ENCODE measurements at regions not wholly inside any gene's neighbourhood (a gene's known extent, or its start where the extent isn't known, plus 50 kb on each side); places are given as distances from the start of the nearest gene placed in this dataset.

DNA sequence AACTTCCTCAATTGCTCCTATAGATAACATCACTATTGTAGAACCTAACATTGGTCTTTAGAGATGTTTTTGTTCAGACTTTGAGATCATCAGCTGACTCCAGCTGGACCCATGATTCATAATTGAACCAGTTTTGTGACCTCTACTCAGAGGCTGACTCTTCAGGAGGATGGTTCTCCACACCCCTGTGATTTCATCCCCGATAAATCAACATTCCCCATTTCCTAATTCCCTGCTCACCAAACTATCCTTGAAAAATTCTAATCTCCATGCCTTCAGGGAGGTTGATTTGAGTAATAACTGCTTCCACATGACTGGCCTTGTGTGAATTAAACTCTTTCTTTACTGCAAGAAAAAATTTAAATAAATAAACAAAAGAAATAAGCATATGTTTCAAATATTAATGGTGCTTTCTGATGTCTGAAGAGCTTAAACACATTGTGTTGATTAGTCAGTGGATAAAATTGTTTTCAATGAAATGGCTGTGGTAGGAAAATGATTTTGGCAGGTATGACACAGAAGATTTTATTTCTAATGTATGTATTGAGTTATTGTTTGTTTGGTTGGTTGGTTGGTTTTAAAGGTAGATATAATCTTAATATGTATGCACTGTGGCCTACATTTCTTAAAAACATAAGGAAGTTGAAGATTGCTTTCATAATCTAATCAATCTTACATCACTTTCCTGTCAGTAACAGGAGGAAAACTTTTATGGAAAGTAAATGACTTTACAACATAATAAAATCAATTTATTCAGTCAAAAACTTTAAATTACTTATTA lies 427.9 kb upstream of the CCDC179 start:
- Histone ChIP-seq H2AFZ (ENCODE audit: low read length) (no peak overlapping the region), H3K27ac (ENCODE audit: insufficient read depth, low read length) (no peak overlapping the region)

DNA sequence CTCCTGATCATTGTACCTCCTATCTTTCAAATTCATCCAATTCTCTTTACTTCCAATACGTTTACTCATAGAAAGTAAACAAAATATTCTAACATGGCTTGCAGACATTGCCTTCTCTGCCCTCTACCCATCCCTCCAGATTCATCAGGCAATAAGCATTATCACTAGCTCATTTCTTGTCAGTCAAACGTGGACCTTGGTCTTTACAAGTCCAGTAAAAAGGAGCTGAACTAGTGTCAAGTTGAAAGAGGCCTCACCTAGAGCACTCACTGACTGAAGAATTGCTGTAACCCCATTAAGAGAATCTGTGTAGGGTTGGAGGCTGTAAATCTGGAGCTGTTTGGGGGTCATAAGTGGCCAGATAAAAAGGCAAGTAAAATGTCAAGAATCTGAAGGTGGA lies 435.0 kb upstream of the CCDC179 start:
- TF ChIP-seq, protein P1, sequence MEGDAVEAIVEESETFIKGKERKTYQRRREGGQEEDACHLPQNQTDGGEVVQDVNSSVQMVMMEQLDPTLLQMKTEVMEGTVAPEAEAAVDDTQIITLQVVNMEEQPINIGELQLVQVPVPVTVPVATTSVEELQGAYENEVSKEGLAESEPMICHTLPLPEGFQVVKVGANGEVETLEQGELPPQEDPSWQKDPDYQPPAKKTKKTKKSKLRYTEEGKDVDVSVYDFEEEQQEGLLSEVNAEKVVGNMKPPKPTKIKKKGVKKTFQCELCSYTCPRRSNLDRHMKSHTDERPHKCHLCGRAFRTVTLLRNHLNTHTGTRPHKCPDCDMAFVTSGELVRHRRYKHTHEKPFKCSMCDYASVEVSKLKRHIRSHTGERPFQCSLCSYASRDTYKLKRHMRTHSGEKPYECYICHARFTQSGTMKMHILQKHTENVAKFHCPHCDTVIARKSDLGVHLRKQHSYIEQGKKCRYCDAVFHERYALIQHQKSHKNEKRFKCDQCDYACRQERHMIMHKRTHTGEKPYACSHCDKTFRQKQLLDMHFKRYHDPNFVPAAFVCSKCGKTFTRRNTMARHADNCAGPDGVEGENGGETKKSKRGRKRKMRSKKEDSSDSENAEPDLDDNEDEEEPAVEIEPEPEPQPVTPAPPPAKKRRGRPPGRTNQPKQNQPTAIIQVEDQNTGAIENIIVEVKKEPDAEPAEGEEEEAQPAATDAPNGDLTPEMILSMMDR (conservative IDR thresholded peaks at IDR 0.05 in 1 of 2, IDR thresholded peaks at IDR 0.05 in 1 of 2; ENCODE audit: low read depth in 1 of 2, low read length in 2 of 2) = no peak
- no peak for TF ChIP-seq EZH2 (IDR thresholded peaks at IDR 0.05; ENCODE audit: low read length, missing control alignments)
- Histone ChIP-seq H3K9ac (ENCODE audit: insufficient read depth, low read length) (no peak overlapping the region), H3K27ac (ENCODE audit: insufficient read depth, low read length) (no peak overlapping the region), H3K36me3 (ENCODE audit: control insufficient read depth, insufficient read depth, low read length) (no peaks in the 10 kb centered on the region), H4K20me1 (ENCODE audit: control insufficient read depth, extremely low read depth, insufficient read depth, low read length) (no peaks in the 10 kb centered on the region), H3K4me1 (ENCODE audit: control insufficient read depth, extremely low read depth, insufficient read depth, low read length) (no peaks in the 10 kb centered on the region), H3K4me3 (replicated peaks in 1 of 4; ENCODE audit: control extremely low read depth in 1 of 4, insufficient read depth in 1 of 4, low read depth in 3 of 4, low read length in 4 of 4) (no peak overlapping the region), H3K79me2 (ENCODE audit: control insufficient read depth, insufficient read depth, low read length) (no peaks in the 10 kb centered on the region), H3K9me3 (ENCODE audit: control insufficient read depth, insufficient read depth, low read depth, low read length) (no peaks in the 10 kb centered on the region), H3K27me3 (ENCODE audit: control insufficient read depth, insufficient read depth, low read length) (no peaks in the 10 kb centered on the region), H2AFZ (ENCODE audit: low read length) (no peak overlapping the region), H3K4me2 (ENCODE audit: extremely low read depth, insufficient read depth, low read length) (no peak overlapping the region)
- no peak for DNase-seq (ENCODE audit: low read depth in 2 of 2)

More for the DNA sequence above, 427.9 kb upstream of the CCDC179 start:
- H3K27me3 ChIP-seq (ENCODE audit: control insufficient read depth, insufficient read depth, low read length) = no peaks in the 10 kb centered on the region
- H4K20me1 ChIP-seq (ENCODE audit: control insufficient read depth, extremely low read depth, insufficient read depth, low read length) = no peaks in the 10 kb centered on the region
- H3K4me1 ChIP-seq (ENCODE audit: control insufficient read depth, extremely low read depth, insufficient read depth, low read length) = no peaks in the 10 kb centered on the region
- DNase-seq (ENCODE audit: low read depth in 2 of 2) = peak; percentile 84 to 87
- H3K9me3 ChIP-seq (ENCODE audit: control insufficient read depth, insufficient read depth, low read depth, low read length) = no peaks in the 10 kb centered on the region
- H3K79me2 ChIP-seq (ENCODE audit: control insufficient read depth, insufficient read depth, low read length) = no peaks in the 10 kb centered on the region
- no peak overlapping the region for H3K4me2 ChIP-seq (ENCODE audit: extremely low read depth, insufficient read depth, low read length)
- TF ChIP-seq EZH2 (IDR thresholded peaks at IDR 0.05; ENCODE audit: low read length, missing control alignments) = no peak
- TF ChIP-seq, protein P1 (conservative IDR thresholded peaks at IDR 0.05 in 1 of 2, IDR thresholded peaks at IDR 0.05 in 1 of 2; ENCODE audit: low read depth in 1 of 2, low read length in 2 of 2) = no peak
- no peak overlapping the region for H3K9ac ChIP-seq (ENCODE audit: insufficient read depth, low read length)
- no peaks in the 10 kb centered on the region for H3K36me3 ChIP-seq (ENCODE audit: control insufficient read depth, insufficient read depth, low read length)
- H3K4me3 ChIP-seq (replicated peaks in 1 of 4; ENCODE audit: control extremely low read depth in 1 of 4, insufficient read depth in 1 of 4, low read depth in 3 of 4, low read length in 4 of 4) = no peak overlapping the region

GRCh38 chr11:23308041-23308440 lies 447.8 kb upstream of the CCDC179 start:
- no peak overlapping the region for H3K4me3 ChIP-seq (replicated peaks in 1 of 4; ENCODE audit: control extremely low read depth in 1 of 4, insufficient read depth in 1 of 4, low read depth in 3 of 4, low read length in 4 of 4)

More at GRCh38 chr11:23308041-23308440, 447.8 kb upstream of the CCDC179 start:
- no peaks in the 10 kb centered on the region for H4K20me1 ChIP-seq (ENCODE audit: control insufficient read depth, extremely low read depth, insufficient read depth, low read length)
- TF ChIP-seq EZH2 (IDR thresholded peaks at IDR 0.05; ENCODE audit: low read length, missing control alignments) = no peak
- TF ChIP-seq, protein P1 (conservative IDR thresholded peaks at IDR 0.05 in 1 of 2, IDR thresholded peaks at IDR 0.05 in 1 of 2; ENCODE audit: low read depth in 1 of 2, low read length in 2 of 2) = no peak
- H3K4me2 ChIP-seq (ENCODE audit: extremely low read depth, insufficient read depth, low read length) = no peak overlapping the region
- peaks cover 5% of the 10 kb centered on the region for H3K4me1 ChIP-seq (ENCODE audit: control insufficient read depth, extremely low read depth, insufficient read depth, low read length)
- no peak overlapping the region for H3K9ac ChIP-seq (ENCODE audit: insufficient read depth, low read length)
- no peaks in the 10 kb centered on the region for H3K36me3 ChIP-seq (ENCODE audit: control insufficient read depth, insufficient read depth, low read length)
- peak overlapping the region; percentile 29 for H2AFZ ChIP-seq (ENCODE audit: low read length)
- no peaks in the 10 kb centered on the region for H3K79me2 ChIP-seq (ENCODE audit: control insufficient read depth, insufficient read depth, low read length)
- DNase-seq (ENCODE audit: low read depth in 2 of 2) = no peak
- no peaks in the 10 kb centered on the region for H3K9me3 ChIP-seq (ENCODE audit: control insufficient read depth, insufficient read depth, low read depth, low read length)
- no peaks in the 10 kb centered on the region for H3K27me3 ChIP-seq (ENCODE audit: control insufficient read depth, insufficient read depth, low read length)
- H3K27ac ChIP-seq (ENCODE audit: insufficient read depth, low read length) = no peak overlapping the region
